Ovary (tissue), 3 donors: ENCODE measurements at regions not wholly inside any gene's neighbourhood (a gene's known extent, or its start where the extent isn't known, plus 50 kb on each side); places are given as distances from the start of the nearest gene placed in this dataset.

Source experiments
- CTCF ChIP-seq, 3 donors: fragments of 450-650 bp in 2 of 3; fragments of 200-600 bp in 1 of 3; IDR thresholded peaks; one replicate each; pipeline versions ENCODE4 v1.5.1 to v1.8.0; 2016 to 2022; ENCODE audit warnings: antibody characterized with exemption in 3 of 3, mild to moderate bottlenecking in 1 of 3
- EP300 ChIP-seq: sonication (generic); formaldehyde crosslinking; IDR thresholded peaks from one replicate; pipeline ENCODE4 v1.6.1; 2017; ENCODE audit warnings: antibody characterized with exemption
- donor health status: DM: no; HTN: no; CAD: no.

DNA sequence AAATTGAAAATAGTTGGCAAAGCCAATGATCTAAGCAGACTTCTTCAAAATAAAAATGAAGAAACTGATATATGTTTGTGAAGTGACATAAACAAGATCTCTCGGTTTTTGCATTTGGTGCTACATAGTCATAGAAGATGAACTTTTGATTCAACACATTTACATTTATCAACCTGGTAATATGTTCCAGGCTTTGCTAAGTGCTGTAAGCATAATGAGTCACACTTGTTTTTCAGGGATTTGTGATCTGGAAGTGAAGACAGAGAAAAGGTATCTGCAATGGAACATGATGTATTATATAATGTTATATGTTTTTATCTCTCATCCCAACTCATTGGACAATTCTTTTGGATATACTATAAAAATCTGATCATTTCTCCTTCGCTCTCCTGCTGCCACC is 801.4 kb downstream of the BRINP1 start:
- TF ChIP-seq CTCF (IDR thresholded peaks at IDR 0.05) (no peak), EP300 (no peak)
